Transverse colon (tissue), 4 donors: ENCODE measurements at regions not wholly inside any gene's neighbourhood (a gene's known extent, or its start where the extent isn't known, plus 50 kb on each side); places are given as distances from the start of the nearest gene placed in this dataset.

Experiments used
- DNase-seq: peaks from one replicate; pipeline ENCODE4 v3.0.0-alpha.2; 2019
- H3K27ac ChIP-seq, 4 donors: fragments of 200-600 bp; sonication (generic); 2 replicates each; pipeline ENCODE4 v1.5.1; 2016 to 2018; ENCODE audit warnings: inconsistent platforms in 4 of 4
- H3K27me3 ChIP-seq: fragments of 200-600 bp; sonication (generic); 2 replicates; pipeline ENCODE4 v1.5.1; 2017; ENCODE audit warnings: inconsistent platforms
- H3K36me3 ChIP-seq, 4 donors: fragments of 200-600 bp; sonication (generic); 2 replicates each; pipeline ENCODE4 v1.5.1; 2017 to 2019; ENCODE audit warnings: inconsistent platforms in 4 of 4
- H3K4me1 ChIP-seq, 4 donors: fragments of 200-600 bp; sonication (generic); 2 replicates each; pipeline ENCODE4 v1.5.1; 2017 to 2020; ENCODE audit warnings: inconsistent platforms in 4 of 4
- H3K4me3 ChIP-seq, 4 donors: fragments of 200-600 bp; sonication (generic); 1 replicate in 1 of 4; 2 replicates in 3 of 4; pipeline versions ENCODE4 v1.5.1 to v1.6.1; 2017 to 2019; ENCODE audit warnings: inconsistent platforms in 4 of 4
- H3K9me3 ChIP-seq, 2 donors: fragments of 200-600 bp; sonication (generic); 2 replicates each; pipeline ENCODE4 v1.5.1; 2017 to 2019; ENCODE audit warnings: inconsistent platforms in 2 of 2
- EP300 ChIP-seq: sonication (generic); formaldehyde crosslinking; IDR thresholded peaks from one replicate; pipeline ENCODE4 v1.6.1; 2017; ENCODE audit warnings: antibody characterized with exemption, low read depth
- POLR2A ChIP-seq: fragments of 450-650 bp; IDR thresholded peaks from one replicate; pipeline ENCODE4 v1.6.1; 2016; ENCODE audit warnings: antibody characterized with exemption, mild to moderate bottlenecking, moderate library complexity
- POLR2AphosphoS5 ChIP-seq, 3 donors: sonication (generic); formaldehyde crosslinking; IDR thresholded peaks; one replicate each; pipeline ENCODE4 v1.6.1; 2016; ENCODE audit warnings: antibody characterized with exemption in 3 of 3
- WGBS, 2 donors: methylation state at CpG; one replicate each; pipeline ENCODE4 v1.1.5; 2018; ENCODE audit warnings: low coverage in 1 of 2; 5-methylcytosine and 5-hydroxymethylcytosine counted together
- in situ Hi-C, 4 donors: fragments of 200-750 bp; cut with MboI; loops; one replicate each; pipeline versions ENCODE4 v1.15.0 to v1.15.1; 2017; ENCODE audit warnings: low sequenced_read_pairs in 3 of 4, low pct_ligation_motif_present in 1 of 4, low pct_unique_long_range_greater_than_20kb in 1 of 4
- intact Hi-C: fragments of 100-400 bp; cut with DNase I; formaldehyde crosslinking; loops from one replicate; pipeline ENCODE4 v1.15.1; 2023; ENCODE audit warnings: low total_unique reads
- TF ChIP-seq, protein P1 (sequence below), 5 experiments: fragments of 200-600 bp in 3 of 5; fragments of 450-650 bp in 2 of 5; sonication (generic) in 3 of 5; IDR thresholded peaks; 1 replicate in 2 of 5; 2 replicates in 3 of 5; pipeline ENCODE4 v1.5.1; 2016 to 2017; ENCODE audit warnings: antibody characterized with exemption in 5 of 5, inconsistent platforms in 3 of 5, mild to moderate bottlenecking in 2 of 5, moderate library complexity in 1 of 5

DNA sequence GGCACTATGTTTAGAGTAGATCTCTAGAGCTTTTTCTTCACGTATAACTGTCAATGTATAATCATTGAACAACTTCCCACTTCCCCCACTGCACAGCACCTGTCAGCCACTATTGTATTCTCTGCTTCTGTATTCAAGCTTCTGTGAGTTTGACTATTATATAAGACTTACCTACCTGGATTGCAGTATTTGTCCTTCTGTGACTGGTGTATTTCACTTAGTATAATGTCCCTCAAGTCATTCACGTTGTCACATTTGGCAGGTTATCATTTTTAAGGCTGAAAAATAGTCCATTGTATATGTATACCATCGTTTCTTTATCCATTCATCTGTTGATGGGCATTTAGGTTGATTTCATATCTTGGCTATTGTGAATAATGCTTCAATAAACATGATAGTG is 969.5 kb upstream of the B3GALT2 start:
- TF ChIP-seq POLR2A (no peak), EP300 (no peak), POLR2AphosphoS5 (IDR thresholded peaks at IDR 0.05) (no peak)
- TF ChIP-seq, protein P1, sequence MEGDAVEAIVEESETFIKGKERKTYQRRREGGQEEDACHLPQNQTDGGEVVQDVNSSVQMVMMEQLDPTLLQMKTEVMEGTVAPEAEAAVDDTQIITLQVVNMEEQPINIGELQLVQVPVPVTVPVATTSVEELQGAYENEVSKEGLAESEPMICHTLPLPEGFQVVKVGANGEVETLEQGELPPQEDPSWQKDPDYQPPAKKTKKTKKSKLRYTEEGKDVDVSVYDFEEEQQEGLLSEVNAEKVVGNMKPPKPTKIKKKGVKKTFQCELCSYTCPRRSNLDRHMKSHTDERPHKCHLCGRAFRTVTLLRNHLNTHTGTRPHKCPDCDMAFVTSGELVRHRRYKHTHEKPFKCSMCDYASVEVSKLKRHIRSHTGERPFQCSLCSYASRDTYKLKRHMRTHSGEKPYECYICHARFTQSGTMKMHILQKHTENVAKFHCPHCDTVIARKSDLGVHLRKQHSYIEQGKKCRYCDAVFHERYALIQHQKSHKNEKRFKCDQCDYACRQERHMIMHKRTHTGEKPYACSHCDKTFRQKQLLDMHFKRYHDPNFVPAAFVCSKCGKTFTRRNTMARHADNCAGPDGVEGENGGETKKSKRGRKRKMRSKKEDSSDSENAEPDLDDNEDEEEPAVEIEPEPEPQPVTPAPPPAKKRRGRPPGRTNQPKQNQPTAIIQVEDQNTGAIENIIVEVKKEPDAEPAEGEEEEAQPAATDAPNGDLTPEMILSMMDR (IDR thresholded peaks at IDR 0.05): no peak
- no peak overlapping the region for H3K4me3 ChIP-seq
- intact Hi-C loops (no loop called here), in situ Hi-C loops (no loop called here)
- no peaks in the 10 kb centered on the region for H3K27me3 ChIP-seq
- WGBS, 2 donors: 66 to 78% methylated on average over 3 of the region's 3 CpGs
- no peak overlapping the region for H3K27ac ChIP-seq
- no peaks in the 10 kb centered on the region for H3K4me1 ChIP-seq
- H3K9me3 ChIP-seq: peaks cover 0 to 7% of the 10 kb centered on the region in 2 donors
- no peaks in the 10 kb centered on the region for H3K36me3 ChIP-seq
- DNase-seq: no peak

DNA sequence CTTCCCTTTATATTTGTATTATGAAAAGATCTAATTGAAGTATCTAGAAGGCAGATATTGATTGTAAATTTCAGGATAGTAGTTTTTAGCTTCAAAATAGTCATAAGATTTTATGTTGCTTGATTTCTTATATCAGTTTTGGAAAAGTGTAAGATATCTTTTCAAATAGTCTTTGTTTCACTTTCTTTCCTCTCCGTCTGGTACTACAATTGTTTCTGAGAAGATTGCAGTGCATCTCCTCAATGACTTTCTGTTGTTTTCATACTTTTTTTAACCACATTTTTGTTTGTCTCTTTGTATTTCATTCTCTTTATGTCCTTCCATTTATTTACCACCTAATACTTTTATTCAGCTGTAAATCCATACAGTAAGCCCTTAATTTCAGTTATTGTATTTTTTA is 964.6 kb upstream of the B3GALT2 start:
- Histone ChIP-seq H3K9me3 (no peaks in the 10 kb centered on the region), H3K27me3 (no peaks in the 10 kb centered on the region), H3K27ac (no peak overlapping the region), H3K4me3 (no peak overlapping the region), H3K36me3 (no peaks in the 10 kb centered on the region), H3K4me1 (no peaks in the 10 kb centered on the region)
- TF ChIP-seq EP300 (no peak), POLR2AphosphoS5 (IDR thresholded peaks at IDR 0.05) (no peak), POLR2A (no peak)
- TF ChIP-seq, protein P1 (IDR thresholded peaks at IDR 0.05): no peak
- no peak for DNase-seq
- WGBS, 2 donors: 79 to 87% methylated on average over 1 of the region's 1 CpG
- in situ Hi-C loops (no loop called here), intact Hi-C loops (no loop called here)

DNA sequence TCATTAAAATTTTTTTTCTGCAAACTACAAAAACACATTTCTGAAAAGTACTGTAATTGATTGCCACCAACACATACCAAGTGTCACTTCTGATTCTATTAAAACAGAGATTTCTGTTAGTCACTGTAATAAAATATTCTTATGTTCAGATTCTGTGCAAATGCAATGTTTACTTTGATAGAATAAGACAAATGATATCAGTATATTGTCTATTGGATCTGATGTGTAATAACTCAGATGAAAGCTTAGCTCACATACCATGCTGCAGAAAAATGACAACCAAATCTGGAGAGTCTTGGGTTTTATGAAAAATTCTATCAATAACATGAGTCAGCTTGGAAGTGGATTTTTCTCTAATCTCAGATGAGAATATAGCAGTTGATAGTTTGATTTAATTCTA is 963.8 kb upstream of the B3GALT2 start:
- no peaks in the 10 kb centered on the region for H3K9me3 ChIP-seq
- no peak for DNase-seq
- no peaks in the 10 kb centered on the region for H3K4me1 ChIP-seq
- H3K27me3 ChIP-seq: no peaks in the 10 kb centered on the region
- no peak overlapping the region for H3K27ac ChIP-seq
- H3K36me3 ChIP-seq: no peaks in the 10 kb centered on the region
- intact Hi-C loops: no loop called here
- in situ Hi-C loops: no loop called here
- H3K4me3 ChIP-seq: no peak overlapping the region
- TF ChIP-seq POLR2AphosphoS5 (IDR thresholded peaks at IDR 0.05) (no peak), EP300 (no peak), POLR2A (no peak)
- TF ChIP-seq, protein P1 (IDR thresholded peaks at IDR 0.05): no peak

DNA sequence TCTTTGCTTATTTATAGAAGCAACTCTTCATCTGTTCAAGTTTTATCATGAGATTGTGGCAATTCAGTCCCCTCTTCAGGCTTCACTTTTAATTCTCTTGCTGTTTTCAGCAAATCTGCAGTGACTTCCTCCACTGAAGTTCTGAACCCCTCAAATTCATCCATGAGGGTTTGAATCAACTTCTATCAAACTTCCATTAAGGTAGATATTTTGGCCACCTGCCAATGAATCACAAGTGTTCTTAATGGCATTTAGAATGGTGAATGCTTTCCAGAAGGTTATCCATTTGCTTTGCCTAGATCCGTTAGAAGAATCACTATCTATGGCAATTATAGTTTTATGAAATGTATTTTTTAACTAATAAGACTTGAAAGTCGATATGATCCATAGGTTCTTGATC is 946.7 kb upstream of the B3GALT2 start:
- in situ Hi-C loops (no loop called here), intact Hi-C loops (no loop called here)
- Histone ChIP-seq H3K4me3 (no peak overlapping the region), H3K36me3 (no peaks in the 10 kb centered on the region), H3K27me3 (no peaks in the 10 kb centered on the region), H3K4me1 (no peaks in the 10 kb centered on the region), H3K27ac (no peak overlapping the region), H3K9me3 (no peaks in the 10 kb centered on the region)
- no peak for DNase-seq
- WGBS, 2 donors: 83 to 87% methylated on average over 2 of the region's 2 CpGs
- TF ChIP-seq EP300: no peak
- no peak for TF ChIP-seq POLR2AphosphoS5 (IDR thresholded peaks at IDR 0.05)

DNA sequence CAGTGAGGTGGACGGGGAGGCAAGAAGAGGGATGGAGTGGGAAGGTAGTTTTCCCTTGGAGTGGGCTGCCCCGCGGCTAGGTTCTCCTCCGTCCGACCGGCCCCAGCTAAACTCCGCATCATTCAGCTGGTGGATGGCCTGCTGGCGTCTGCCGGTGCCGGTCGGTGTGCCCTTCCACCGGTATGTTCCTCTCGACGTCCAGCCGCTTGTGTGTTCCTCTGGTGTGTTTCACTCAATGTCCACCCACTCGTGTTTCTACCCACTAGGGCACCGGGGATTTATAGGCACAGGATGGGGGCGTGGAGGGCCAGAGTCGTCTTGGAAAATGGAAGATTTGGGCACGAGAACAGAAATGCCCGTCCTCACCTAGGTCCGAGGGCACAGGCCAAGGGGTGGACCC is 931.7 kb upstream of the B3GALT2 start:
- intact Hi-C loops: no loop called here
- no peaks in the 10 kb centered on the region for H3K27me3 ChIP-seq
- H3K9me3 ChIP-seq: no peaks in the 10 kb centered on the region
- no peaks in the 10 kb centered on the region for H3K4me1 ChIP-seq
- 90 to 95% methylated on average over 15 to 22 of the region's 22 CpGs for WGBS, 2 donors
- in situ Hi-C loops: no loop called here
- no peak overlapping the region for H3K27ac ChIP-seq
- no peak for TF ChIP-seq POLR2AphosphoS5 (IDR thresholded peaks at IDR 0.05)
- no peak for TF ChIP-seq EP300
- no peak for TF ChIP-seq POLR2A
- TF ChIP-seq, protein P1 (IDR thresholded peaks at IDR 0.05): no peak
- no peaks in the 10 kb centered on the region for H3K36me3 ChIP-seq
- no peak for DNase-seq
- H3K4me3 ChIP-seq: no peak overlapping the region
